HEK293 (cell line): ENCODE measurements at regions not wholly inside any gene's neighbourhood (a gene's known extent, or its start where the extent isn't known, plus 50 kb on each side); places are given as distances from the start of the nearest gene placed in this dataset.

Experiments
- CTCF ChIA-PET: fragments of 350-600 bp; formaldehyde crosslinking; extraction: SDS; loops from one replicate; lab custom pipeline; 2021; ENCODE audit warnings: antibody characterized with exemption; lab: Yijun Ruan, JAX
- POLR2A ChIA-PET: fragments of 300-600 bp; formaldehyde crosslinking; extraction: SDS; loops from one replicate; lab custom pipeline; 2020; ENCODE audit warnings: antibody characterized with exemption, inconsistent platforms; lab: Yijun Ruan, JAX
- H3K27ac ChIP-seq: fragments of 200-500 bp; sonication (Bioruptor generic); 2 replicates; pipeline ENCODE4 v1.5.1; 2014; ENCODE audit warnings: low read depth, low read length, control low read depth, inconsistent platforms; ENCODE audit errors: extremely low read depth
- H3K36me3 ChIP-seq, 2 experiments: fragments of 200-500 bp in 1 of 2; sonication (Bioruptor generic) in 1 of 2; 1 replicate in 1 of 2; 2 replicates in 1 of 2; pipeline ENCODE4 v1.5.1; 2014 to 2017; ENCODE audit warnings: inconsistent platforms in 2 of 2, low read length in 2 of 2; ENCODE audit not compliant: control insufficient read depth in 2 of 2, insufficient read depth in 1 of 2
- H3K4me1 ChIP-seq: fragments of 200-500 bp; sonication (Bioruptor generic); 2 replicates; pipeline ENCODE4 v1.5.1; 2014; ENCODE audit warnings: mild to moderate bottlenecking, low read length, inconsistent platforms; ENCODE audit not compliant: control insufficient read depth, insufficient read depth
- H3K4me3 ChIP-seq: 2 replicates; pipeline ENCODE4 v1.5.1; 2011; ENCODE audit warnings: low read depth, mild to moderate bottlenecking, control low read depth, low read length, moderate library complexity
- H3K9me3 ChIP-seq: fragments of 200-500 bp; sonication (Bioruptor generic); 2 replicates; pipeline ENCODE4 v1.5.1; 2014; ENCODE audit warnings: low read depth, low read length, inconsistent platforms; ENCODE audit not compliant: control insufficient read depth, insufficient read depth
- BCL6B ChIP-seq: fragments of 450-650 bp; formaldehyde crosslinking; IDR thresholded peaks from 2 replicates; pipeline ENCODE4 v1.5.1; 2017; ENCODE audit warnings: missing biosample characterization, missing genetic modification characterization
- GLIS2 ChIP-seq: fragments of 450-650 bp; formaldehyde crosslinking; IDR thresholded peaks from 2 replicates; pipeline ENCODE4 v1.5.1; 2016; ENCODE audit warnings: missing biosample characterization, missing genetic modification characterization
- HOXD13 ChIP-seq: sonication (generic); formaldehyde crosslinking; IDR thresholded peaks from 2 replicates; pipeline ENCODE4 v1.8.0; 2022; ENCODE audit warnings: missing genetic modification reagents, borderline replicate concordance
- KLF8 ChIP-seq: fragments of 450-650 bp; formaldehyde crosslinking; IDR thresholded peaks from 2 replicates; pipeline ENCODE4 v1.5.1; 2016; ENCODE audit warnings: missing biosample characterization, missing genetic modification characterization
- MYNN ChIP-seq: fragments of 450-650 bp; formaldehyde crosslinking; IDR thresholded peaks from 2 replicates; pipeline ENCODE4 v1.5.1; 2016; ENCODE audit warnings: missing biosample characterization, missing genetic modification characterization, borderline replicate concordance
- OVOL3 ChIP-seq: fragments of 450-650 bp; formaldehyde crosslinking; IDR thresholded peaks from 2 replicates; pipeline ENCODE4 v1.5.1; 2016; ENCODE audit warnings: missing biosample characterization, missing genetic modification characterization
- PATZ1 ChIP-seq: fragments of 450-650 bp; formaldehyde crosslinking; IDR thresholded peaks from 2 replicates; pipeline ENCODE4 v1.5.1; 2016; ENCODE audit warnings: missing biosample characterization, missing genetic modification characterization
- PBX3 ChIP-seq: sonication (generic); formaldehyde crosslinking; IDR thresholded peaks from 2 replicates; pipeline ENCODE4 v1.8.1; 2022; ENCODE audit warnings: mild to moderate bottlenecking, moderate library complexity, missing genetic modification reagents
- PRDM10 ChIP-seq: fragments of 450-650 bp; formaldehyde crosslinking; IDR thresholded peaks from 2 replicates; pipeline ENCODE4 v1.5.1; 2016; ENCODE audit warnings: missing biosample characterization, missing genetic modification characterization
- SP7 ChIP-seq: fragments of 450-650 bp; formaldehyde crosslinking; IDR thresholded peaks from 2 replicates; pipeline ENCODE4 v1.5.1; 2016; ENCODE audit warnings: missing biosample characterization, missing genetic modification characterization
- ZBTB49 ChIP-seq: fragments of 450-650 bp; formaldehyde crosslinking; IDR thresholded peaks from 2 replicates; pipeline ENCODE4 v1.5.1; 2016; ENCODE audit warnings: missing biosample characterization, missing genetic modification characterization, low read depth
- ZNF175 ChIP-seq: fragments of 450-650 bp; formaldehyde crosslinking; IDR thresholded peaks from 2 replicates; pipeline ENCODE4 v1.5.1; 2016; ENCODE audit warnings: missing biosample characterization, missing genetic modification characterization
- ZNF223 ChIP-seq: fragments of 450-650 bp; formaldehyde crosslinking; IDR thresholded peaks from 2 replicates; pipeline ENCODE4 v1.5.1; 2016; ENCODE audit warnings: missing biosample characterization, missing genetic modification characterization
- ZNF423 ChIP-seq: fragments of 450-650 bp; formaldehyde crosslinking; IDR thresholded peaks from 2 replicates; pipeline ENCODE4 v1.5.1; 2016; ENCODE audit warnings: missing biosample characterization, missing genetic modification characterization
- ZNF488 ChIP-seq: fragments of 450-650 bp; formaldehyde crosslinking; IDR thresholded peaks from 2 replicates; pipeline ENCODE4 v1.5.1; 2016; ENCODE audit warnings: missing biosample characterization, missing genetic modification characterization
- ZNF555 ChIP-seq: fragments of 450-650 bp; formaldehyde crosslinking; conservative IDR thresholded peaks from 2 replicates; pipeline ENCODE4 v1.5.1; 2017; ENCODE audit warnings: missing biosample characterization, mild to moderate bottlenecking, missing genetic modification characterization, inconsistent platforms
- ZNF558 ChIP-seq: fragments of 450-650 bp; formaldehyde crosslinking; IDR thresholded peaks from 2 replicates; pipeline ENCODE4 v1.5.1; 2016; ENCODE audit warnings: missing biosample characterization, missing genetic modification characterization
- ZNF571 ChIP-seq: fragments of 450-650 bp; formaldehyde crosslinking; IDR thresholded peaks from 2 replicates; pipeline ENCODE4 v1.5.0; 2017; ENCODE audit warnings: missing biosample characterization, missing genetic modification characterization
- ZNF610 ChIP-seq: fragments of 450-650 bp; formaldehyde crosslinking; IDR thresholded peaks from 2 replicates; pipeline ENCODE4 v1.5.1; 2016; ENCODE audit warnings: missing biosample characterization, missing genetic modification characterization, borderline replicate concordance
- ZNF626 ChIP-seq: fragments of 450-650 bp; sonication (Bioruptor Pico); formaldehyde crosslinking; IDR thresholded peaks from 2 replicates; pipeline ENCODE4 v1.5.1; 2018; ENCODE audit warnings: missing biosample characterization, missing genetic modification characterization, inconsistent platforms
- ZNF658 ChIP-seq: fragments of 450-650 bp; formaldehyde crosslinking; IDR thresholded peaks from 2 replicates; pipeline ENCODE4; 2016; ENCODE audit warnings: missing biosample characterization, missing genetic modification characterization
- ZNF677 ChIP-seq: fragments of 450-650 bp; IDR thresholded peaks from 2 replicates; pipeline ENCODE4 v1.5.0; 2018; ENCODE audit warnings: missing biosample characterization, mild to moderate bottlenecking, missing genetic modification characterization, moderate library complexity
- ZNF76 ChIP-seq: fragments of 450-650 bp; formaldehyde crosslinking; IDR thresholded peaks from 2 replicates; pipeline ENCODE4; 2016; ENCODE audit warnings: low read depth, missing biosample characterization, missing genetic modification characterization, borderline replicate concordance
- ZNF830 ChIP-seq: fragments of 450-650 bp; IDR thresholded peaks from 2 replicates; pipeline ENCODE4 v1.5.0; 2018; ENCODE audit warnings: missing biosample characterization, missing genetic modification characterization, low read depth, mild to moderate bottlenecking, moderate library complexity
- ZSCAN4 ChIP-seq: fragments of 450-650 bp; formaldehyde crosslinking; IDR thresholded peaks from 2 replicates; pipeline ENCODE4 v1.5.1; 2017; ENCODE audit warnings: missing biosample characterization, missing genetic modification characterization

GRCh38 chr18:37937287-37937686 is 371.7 kb upstream of the CELF4 start:
- H3K27ac ChIP-seq = no peak overlapping the region
- no peaks in the 10 kb centered on the region for H3K36me3 ChIP-seq
- CTCF ChIA-PET = no interaction called here
- H3K4me1 ChIP-seq = no peaks in the 10 kb centered on the region
- H3K4me3 ChIP-seq = no peak overlapping the region
- no peak for TF ChIP-seq PATZ1 (tag by site-specific recombination)
- TF ChIP-seq MYNN (tag by site-specific recombination) = no peak
- TF ChIP-seq KLF8 (tag by site-specific recombination) = no peak
- no peak for TF ChIP-seq ZNF571 (tag by site-specific recombination)
- no peak for TF ChIP-seq ZNF488 (tag by site-specific recombination)
- no peak for TF ChIP-seq ZNF610
- no peak for TF ChIP-seq ZBTB49
- TF ChIP-seq PBX3 (CRISPR knock-in tag) = no peak
- no peak for TF ChIP-seq ZNF175 (tag by site-specific recombination)
- TF ChIP-seq HOXD13 = no peak
- no peak for TF ChIP-seq ZNF626 (tag by site-specific recombination)
- no peak for TF ChIP-seq OVOL3
- TF ChIP-seq ZNF555 = no peak
- TF ChIP-seq ZNF558 = no peak
- no peak for TF ChIP-seq ZNF223 (tag by site-specific recombination)
- no peak for TF ChIP-seq ZSCAN4 (tag by site-specific recombination)
- TF ChIP-seq SP7 (tag by site-specific recombination) = no peak
- TF ChIP-seq GLIS2 (tag by site-specific recombination) = no peak
- TF ChIP-seq ZNF423 = no peak
- TF ChIP-seq ZNF677 (tag by site-specific recombination) = no peak
- POLR2A ChIA-PET = no interaction called here
- no peaks in the 10 kb centered on the region for H3K9me3 ChIP-seq

- Histone ChIP-seq H3K4me3 (no peak overlapping the region), H3K4me1 (no peaks in the 10 kb centered on the region), H3K9me3 (no peaks in the 10 kb centered on the region), H3K36me3 (no peaks in the 10 kb centered on the region), H3K27ac (no peak overlapping the region)
- CTCF ChIA-PET = no interaction called here
- POLR2A ChIA-PET = no interaction called here
- no peak for TF ChIP-seq ZNF830 (tag by site-specific recombination)
- TF ChIP-seq KLF8 (tag by site-specific recombination) = no peak
- no peak for TF ChIP-seq PRDM10 (tag by site-specific recombination)
- TF ChIP-seq BCL6B = no peak
- no peak for TF ChIP-seq GLIS2 (tag by site-specific recombination)
- TF ChIP-seq ZNF658 (tag by site-specific recombination) = no peak
- TF ChIP-seq ZNF76 (tag by site-specific recombination) = no peak
Measured at GRCh38 chr18:37935086-37935485, 369.5 kb upstream of the CELF4 start.
